ENCODE measurements at regions not wholly inside any gene's neighbourhood (a gene's known extent, or its start where the extent isn't known, plus 50 kb on each side); places are given as distances from the start of the nearest gene placed in this dataset.

DNA sequence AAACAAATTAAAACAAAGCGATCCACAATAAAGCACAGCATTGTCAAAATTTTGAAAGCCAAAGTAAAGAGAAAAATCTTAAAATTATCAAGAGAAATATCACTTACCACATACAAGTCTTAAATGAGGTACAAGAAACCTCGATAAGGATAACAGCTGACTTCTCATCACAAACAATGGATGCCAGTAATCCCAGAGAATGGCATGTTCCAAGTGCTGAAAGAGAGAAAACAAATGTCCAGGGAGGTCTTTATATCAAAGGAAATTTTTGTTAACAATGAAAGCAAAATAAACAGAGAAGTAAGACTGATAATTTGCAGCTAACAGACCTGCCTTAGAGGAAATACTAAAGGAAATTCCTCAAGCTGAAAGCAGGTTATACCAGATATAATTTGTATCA, 460.4 kb upstream of the HS3ST1 start:
- TF ChIP-seq, protein P1, sequence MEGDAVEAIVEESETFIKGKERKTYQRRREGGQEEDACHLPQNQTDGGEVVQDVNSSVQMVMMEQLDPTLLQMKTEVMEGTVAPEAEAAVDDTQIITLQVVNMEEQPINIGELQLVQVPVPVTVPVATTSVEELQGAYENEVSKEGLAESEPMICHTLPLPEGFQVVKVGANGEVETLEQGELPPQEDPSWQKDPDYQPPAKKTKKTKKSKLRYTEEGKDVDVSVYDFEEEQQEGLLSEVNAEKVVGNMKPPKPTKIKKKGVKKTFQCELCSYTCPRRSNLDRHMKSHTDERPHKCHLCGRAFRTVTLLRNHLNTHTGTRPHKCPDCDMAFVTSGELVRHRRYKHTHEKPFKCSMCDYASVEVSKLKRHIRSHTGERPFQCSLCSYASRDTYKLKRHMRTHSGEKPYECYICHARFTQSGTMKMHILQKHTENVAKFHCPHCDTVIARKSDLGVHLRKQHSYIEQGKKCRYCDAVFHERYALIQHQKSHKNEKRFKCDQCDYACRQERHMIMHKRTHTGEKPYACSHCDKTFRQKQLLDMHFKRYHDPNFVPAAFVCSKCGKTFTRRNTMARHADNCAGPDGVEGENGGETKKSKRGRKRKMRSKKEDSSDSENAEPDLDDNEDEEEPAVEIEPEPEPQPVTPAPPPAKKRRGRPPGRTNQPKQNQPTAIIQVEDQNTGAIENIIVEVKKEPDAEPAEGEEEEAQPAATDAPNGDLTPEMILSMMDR (IDR thresholded peaks at IDR 0.05): no peak
- TF ChIP-seq POLR2A (IDR thresholded peaks at IDR 0.05): no peak

Measured in heart left ventricle (tissue), 13 donors.